ENCODE measurements at regions not wholly inside any gene's neighbourhood (a gene's known extent, or its start where the extent isn't known, plus 50 kb on each side); places are given as distances from the start of the nearest gene placed in this dataset.

GRCh38 chr12:93101367-93101766 is 172.3 kb upstream of the EEA1 start:
- Histone ChIP-seq H3K4me1 (ENCODE audit: control insufficient read depth in 1 of 2, insufficient read depth in 2 of 2, low read depth in 1 of 2, low read length in 1 of 2) (peaks cover 8 to 22% of the 10 kb centered on the region in 2 experiments; a peak in 3 of 4 replicates), H3K9ac (no peak overlapping the region), H3K9me3 (no peaks in the 10 kb centered on the region), H3K4me2 (no peak overlapping the region), H3K27ac (ENCODE audit: low read depth in 2 of 2, low read length in 1 of 2) (no peak overlapping the region), H3K27me3 (ENCODE audit: insufficient read depth) (no peaks in the 10 kb centered on the region), H2AFZ (ENCODE audit: low read depth) (no peak overlapping the region; the same call in 1 of the 2 replicates), H3F3A (replicated peaks; ENCODE audit: insufficient read depth) (peaks cover 3% of the 10 kb centered on the region), H3K9me2 (no peaks in the 10 kb centered on the region), H3K4me3 (ENCODE audit: low read depth in 2 of 2, low read length in 1 of 2) (no peak overlapping the region), H3K36me3 (replicated peaks in 1 of 2; ENCODE audit: control insufficient read depth in 1 of 2, insufficient read depth in 2 of 2, low read length in 1 of 2) (no peaks in the 10 kb centered on the region), H3K79me2 (ENCODE audit: insufficient read depth) (no peaks in the 10 kb centered on the region), H4K20me1 (ENCODE audit: insufficient read depth) (no peaks in the 10 kb centered on the region)
- no peak for DNase-seq
- CTCF ChIA-PET = interaction anchor here (0.7 to 1.0 kb wide), 2 partner anchors 279 to 948 kb away, joined by 3 read pairs; no protein-coding TSS in a partner anchor
- no peak for TF ChIP-seq RCOR1 (IDR thresholded peaks at IDR 0.05; ENCODE audit: low read length)
- TF ChIP-seq TAF1 (IDR thresholded peaks at IDR 0.05; ENCODE audit: borderline replicate concordance, low read depth, low read length) = no peak
- TF ChIP-seq JUND (IDR thresholded peaks at IDR 0.05) = no peak
- no peak for TF ChIP-seq TEAD4 (IDR thresholded peaks at IDR 0.05; ENCODE audit: borderline replicate concordance, insufficient read depth)
- no peak for TF ChIP-seq GATA2 (CRISPR knock-in tag; IDR thresholded peaks at IDR 0.05)
- no peak for TF ChIP-seq USF1 (IDR thresholded peaks at IDR 0.05; ENCODE audit: borderline replicate concordance, low read depth)
- no peak for TF ChIP-seq RAD21 (IDR thresholded peaks at IDR 0.05; ENCODE audit: low read length)
- TF ChIP-seq FOXM1 (IDR thresholded peaks at IDR 0.05; ENCODE audit: low read depth) = no peak
- TF ChIP-seq MEF2A (IDR thresholded peaks at IDR 0.05; ENCODE audit: borderline replicate concordance, low read depth) = no peak
- no peak for TF ChIP-seq REST (IDR thresholded peaks at IDR 0.05; ENCODE audit: low read depth, low read length)
- TF ChIP-seq RFX5 (IDR thresholded peaks at IDR 0.05; ENCODE audit: low read length) = no peak
- no peak for TF ChIP-seq NFIC (IDR thresholded peaks at IDR 0.05; ENCODE audit: borderline replicate concordance)
- WGBS (ENCODE audit: low lambda C conversion rate) = 83% methylated on average over 4 of the region's 4 CpGs
- POLR2A ChIA-PET = no interaction called here

- Histone ChIP-seq H2AFZ (ENCODE audit: low read depth) (no peak overlapping the region; the same call in 1 of the 2 replicates), H3F3A (replicated peaks; ENCODE audit: insufficient read depth) (no peaks in the 10 kb centered on the region), H4K20me1 (ENCODE audit: insufficient read depth) (no peaks in the 10 kb centered on the region), H3K4me2 (no peak overlapping the region), H3K27me3 (ENCODE audit: insufficient read depth) (no peaks in the 10 kb centered on the region), H3K79me2 (ENCODE audit: insufficient read depth) (no peaks in the 10 kb centered on the region), H3K9me2 (no peaks in the 10 kb centered on the region), H3K36me3 (replicated peaks in 1 of 2; ENCODE audit: control insufficient read depth in 1 of 2, insufficient read depth in 2 of 2, low read length in 1 of 2) (no peaks in the 10 kb centered on the region), H3K9me3 (no peaks in the 10 kb centered on the region), H3K4me1 (ENCODE audit: control insufficient read depth in 1 of 2, insufficient read depth in 2 of 2, low read depth in 1 of 2, low read length in 1 of 2) (peaks cover 8 to 25% of the 10 kb centered on the region in 2 experiments; a peak in 3 of 4 replicates), H3K9ac (no peak overlapping the region), H3K4me3 (ENCODE audit: low read depth in 2 of 2, low read length in 1 of 2) (no peak overlapping the region), H3K27ac (ENCODE audit: low read depth in 2 of 2, low read length in 1 of 2) (no peak overlapping the region; a peak in 1 of 4 replicates)
- WGBS (ENCODE audit: low lambda C conversion rate) = 93% methylated on average over 1 of the region's 1 CpG
- TF ChIP-seq USF1 (IDR thresholded peaks at IDR 0.05; ENCODE audit: borderline replicate concordance, low read depth) (no peak), ELF1 (IDR thresholded peaks at IDR 0.05) (no peak), SIN3A (IDR thresholded peaks at IDR 0.05; ENCODE audit: borderline replicate concordance, low read depth, low read length) (no peak), MXI1 (IDR thresholded peaks at IDR 0.05; ENCODE audit: low read depth, low read length) (no peak), USF2 (IDR thresholded peaks at IDR 0.05; ENCODE audit: borderline replicate concordance, low read depth, low read length) (no peak), SMC3 (IDR thresholded peaks at IDR 0.05; ENCODE audit: low read depth, low read length) (no peak), TEAD4 (IDR thresholded peaks at IDR 0.05; ENCODE audit: borderline replicate concordance, insufficient read depth) (no peak), PBX3 (IDR thresholded peaks at IDR 0.05) (no peak), MEF2A (IDR thresholded peaks at IDR 0.05; ENCODE audit: borderline replicate concordance, low read depth) (no peak), FOSL2 (IDR thresholded peaks at IDR 0.05; ENCODE audit: borderline replicate concordance, low read depth) (no peak)
- POLR2A ChIA-PET = no interaction called here
- no peak for DNase-seq
- CTCF ChIA-PET = no interaction called here
Observed at GRCh38 chr12:93102312-93102711, 173.2 kb upstream of the EEA1 start.

Measured in SK-N-SH (cell line).